ENCODE measurements at regions not wholly inside any gene's neighbourhood (a gene's known extent, or its start where the extent isn't known, plus 50 kb on each side); places are given as distances from the start of the nearest gene placed in this dataset.
"Not testable (repeated sequence)": the region's sequence is repeated elsewhere in the genome, so short reads cannot be mapped to it uniquely, and the experiment has no call there.

DNA sequence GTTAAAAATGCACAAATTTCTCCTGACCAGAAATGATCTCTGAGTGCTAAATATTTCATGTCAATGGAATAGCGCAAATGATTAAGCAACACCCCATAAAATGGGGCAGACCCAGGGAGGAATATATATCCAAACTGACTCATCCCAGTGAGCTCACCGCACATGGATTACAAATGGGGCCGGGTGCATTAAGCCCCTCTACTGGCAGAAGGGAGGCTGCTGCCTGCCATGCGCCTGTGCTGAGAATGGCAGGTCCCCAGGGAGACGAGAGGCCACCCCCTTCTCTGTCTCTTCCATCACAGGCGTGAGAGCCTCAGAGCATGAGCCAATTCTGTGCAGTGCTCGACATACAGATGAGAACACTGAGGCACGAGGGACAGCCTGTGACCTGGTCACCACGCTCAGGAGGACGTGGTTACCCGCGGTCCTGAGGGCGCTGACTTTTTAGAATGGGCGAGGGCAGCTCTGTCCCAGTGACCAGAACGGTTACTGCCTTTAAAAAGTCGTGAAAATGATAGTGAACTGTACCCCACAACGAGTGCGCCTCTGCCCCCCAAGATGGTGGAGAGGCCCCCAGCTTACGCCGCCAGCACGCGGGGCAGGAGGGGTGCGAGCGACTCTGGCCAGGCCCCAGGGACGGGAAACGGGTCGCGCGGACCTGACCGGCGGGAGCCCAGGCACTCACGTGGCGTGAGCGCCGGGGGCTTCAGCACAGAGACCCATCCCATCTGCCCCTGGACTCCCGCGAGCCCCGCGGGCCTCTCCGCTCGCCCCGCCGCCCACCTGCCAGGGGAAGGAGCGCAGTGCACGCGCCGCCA is 130.2 kb upstream of the ALDH3B2 start:
- DNase-seq, result not testable (repeated sequence)

DNA sequence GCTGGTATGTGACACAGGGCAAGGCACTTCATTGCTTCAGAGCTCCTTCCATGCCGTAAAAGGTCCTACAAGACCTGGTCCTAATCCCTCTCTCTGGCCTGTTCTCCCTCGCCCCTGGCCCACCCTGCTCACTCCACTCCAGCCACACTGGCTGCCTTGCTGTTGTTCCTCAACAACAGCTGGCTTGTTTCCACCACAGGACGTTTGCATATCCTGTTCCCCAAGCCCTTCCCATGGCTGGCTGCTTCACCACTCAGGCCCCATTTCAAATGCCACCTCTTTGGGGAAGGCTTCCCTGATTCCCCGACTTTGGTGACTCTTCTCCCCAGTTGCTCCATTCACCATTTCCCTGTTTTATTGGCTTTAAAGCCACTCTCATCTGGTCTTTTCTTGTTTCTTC is 129.1 kb upstream of the ALDH3B2 start:
- DNase-seq, result not testable (repeated sequence)

DNA sequence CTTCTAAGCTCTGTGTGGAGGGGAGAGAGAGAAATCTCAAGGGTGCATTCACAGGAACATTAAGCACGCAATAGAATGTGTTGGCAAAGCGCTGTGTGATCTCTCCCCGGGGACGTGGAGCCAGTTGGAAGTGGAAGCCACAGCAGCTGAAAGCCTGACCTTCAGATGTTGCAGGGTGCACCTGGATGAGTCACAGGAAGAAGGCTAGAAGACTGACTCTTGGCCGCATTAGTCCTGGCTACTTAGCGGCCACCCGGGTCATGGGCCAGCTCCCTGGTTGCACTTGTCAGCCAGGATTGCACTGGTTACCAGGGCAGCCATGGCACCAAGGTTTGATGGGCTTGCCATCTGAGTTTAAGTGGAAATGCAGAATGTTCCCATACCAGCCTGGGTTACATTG is 128.6 kb upstream of the ALDH3B2 start:
- DNase-seq, result not testable (repeated sequence)

DNA sequence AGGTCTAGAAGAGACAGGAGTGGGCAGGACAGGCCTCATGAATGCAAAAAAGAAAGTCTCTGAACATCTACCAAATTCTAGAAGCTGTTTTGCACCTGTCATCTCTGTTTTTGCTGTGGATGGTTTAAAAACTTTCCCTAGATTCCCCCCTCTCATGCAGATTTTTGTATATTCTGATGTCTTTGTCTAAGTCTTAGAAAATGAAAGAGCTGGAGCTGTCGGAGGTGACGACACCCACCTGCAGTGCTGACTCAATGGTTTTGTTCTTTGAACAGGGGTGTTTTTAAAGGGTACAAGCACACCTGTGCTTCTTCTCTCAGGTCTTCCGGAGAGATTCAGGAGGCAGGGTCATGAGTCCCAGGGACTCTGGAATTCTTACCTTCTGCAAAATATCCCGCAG is 128.2 kb upstream of the ALDH3B2 start:
- not testable (repeated sequence) for DNase-seq

GRCh38 chr11:67801397-67801796 is 127.0 kb upstream of the ALDH3B2 start:
- not testable (repeated sequence) for DNase-seq

DNA sequence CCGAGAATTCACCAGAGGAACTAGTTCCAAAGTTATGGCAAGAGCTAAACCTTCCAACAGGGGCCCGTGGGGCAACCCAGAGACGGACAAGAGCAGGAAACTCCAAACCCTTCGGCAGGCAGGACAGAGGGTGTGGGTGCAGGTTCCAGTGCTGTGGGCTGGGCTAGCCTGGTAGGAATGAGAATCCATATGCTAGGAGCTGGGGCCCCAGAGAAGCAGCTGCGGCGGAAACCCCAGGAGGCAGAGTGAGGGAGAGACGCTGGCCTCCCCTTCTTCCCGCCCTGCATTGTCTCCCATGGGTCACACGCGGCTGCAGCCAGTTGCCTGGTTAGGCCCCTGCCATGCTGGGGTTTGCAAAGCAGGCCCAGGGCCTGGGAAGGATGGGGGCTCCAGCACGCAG is 126.2 kb upstream of the ALDH3B2 start:
- DNase-seq, result not testable (repeated sequence)

- DNase-seq, result not testable (repeated sequence)
Observed at GRCh38 chr11:67799808-67800207, 125.4 kb upstream of the ALDH3B2 start.

GRCh38 chr11:67797726-67798521 is 123.5 kb upstream of the ALDH3B2 start:
- DNase-seq, result not testable (repeated sequence)

DNA sequence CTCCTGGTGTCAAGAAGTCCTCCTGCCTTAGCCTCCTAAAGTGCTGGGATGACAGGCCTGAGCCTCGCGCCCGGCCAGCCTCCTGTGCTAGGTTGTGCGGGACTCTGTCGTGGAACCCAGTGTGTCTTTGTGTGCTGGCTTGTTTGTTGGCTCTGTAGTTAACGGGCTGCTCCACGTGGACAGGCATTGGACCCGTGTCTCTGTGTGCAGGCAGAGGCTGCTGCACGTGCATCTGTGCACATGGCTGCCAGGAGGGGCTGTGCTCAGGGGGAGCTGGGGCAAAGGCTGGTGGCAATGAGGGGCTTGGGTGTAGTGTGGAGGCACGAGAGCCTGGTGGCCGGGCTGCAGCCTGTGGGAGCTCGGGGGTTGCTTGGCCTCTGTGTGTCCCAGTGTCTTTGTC is 121.3 kb upstream of the ALDH3B2 start:
- no peak for DNase-seq

DNA sequence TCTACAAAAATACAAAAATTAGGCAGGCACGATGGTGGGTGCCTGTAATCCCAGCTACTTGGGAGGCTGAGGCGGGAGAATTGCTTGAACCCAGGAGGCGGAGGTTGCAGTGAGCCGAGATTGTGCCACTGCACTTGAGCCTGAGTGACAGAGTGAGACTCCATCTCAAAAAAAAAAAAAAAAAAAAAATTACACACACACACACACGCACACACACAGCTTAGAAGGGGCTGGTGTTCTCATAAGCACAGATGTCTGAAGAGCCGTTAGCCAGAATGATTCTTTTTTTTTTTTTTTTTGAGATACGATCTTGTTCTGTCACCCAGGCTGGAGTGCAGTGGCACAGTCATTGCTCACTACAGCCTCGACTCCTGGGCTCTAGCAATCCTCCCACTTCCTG is 119.3 kb upstream of the ALDH3B2 start:
- DNase-seq, result not testable (repeated sequence)

GRCh38 chr11:67792273-67792990 is 118.0 kb upstream of the ALDH3B2 start:
- not testable (repeated sequence) for DNase-seq

DNA sequence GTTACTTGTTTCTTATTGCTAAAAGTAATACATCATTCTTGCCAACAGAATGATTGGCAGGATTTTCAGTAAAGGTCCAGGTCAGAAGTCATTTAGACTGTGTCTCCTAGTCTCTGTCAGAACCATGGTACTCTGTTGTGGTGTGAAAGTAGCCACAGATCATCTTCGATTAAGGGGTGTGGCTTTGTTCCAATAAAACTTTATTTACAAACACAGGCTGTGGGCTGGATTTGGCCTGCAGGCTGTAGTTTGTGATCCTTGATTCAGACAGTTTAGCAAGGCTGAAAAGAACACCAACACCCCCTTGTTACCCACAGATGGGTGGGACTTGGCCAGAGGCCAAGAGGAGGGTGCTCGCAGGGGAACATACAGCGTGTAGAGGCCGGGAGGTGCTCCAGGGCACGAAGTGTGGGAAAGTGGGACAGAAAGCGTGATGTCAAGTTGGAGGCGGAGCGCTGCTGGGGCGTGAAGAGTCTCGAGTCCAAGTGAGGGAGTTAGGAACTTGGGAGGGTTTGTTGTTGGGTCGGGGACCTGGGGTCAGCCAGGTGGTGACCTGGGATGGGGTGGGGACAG is 117.3 kb upstream of the ALDH3B2 start:
- DNase-seq, result not testable (repeated sequence)

- not testable (repeated sequence) for DNase-seq
Observed at GRCh38 chr11:67788341-67788695, 113.9 kb upstream of the ALDH3B2 start.

DNA sequence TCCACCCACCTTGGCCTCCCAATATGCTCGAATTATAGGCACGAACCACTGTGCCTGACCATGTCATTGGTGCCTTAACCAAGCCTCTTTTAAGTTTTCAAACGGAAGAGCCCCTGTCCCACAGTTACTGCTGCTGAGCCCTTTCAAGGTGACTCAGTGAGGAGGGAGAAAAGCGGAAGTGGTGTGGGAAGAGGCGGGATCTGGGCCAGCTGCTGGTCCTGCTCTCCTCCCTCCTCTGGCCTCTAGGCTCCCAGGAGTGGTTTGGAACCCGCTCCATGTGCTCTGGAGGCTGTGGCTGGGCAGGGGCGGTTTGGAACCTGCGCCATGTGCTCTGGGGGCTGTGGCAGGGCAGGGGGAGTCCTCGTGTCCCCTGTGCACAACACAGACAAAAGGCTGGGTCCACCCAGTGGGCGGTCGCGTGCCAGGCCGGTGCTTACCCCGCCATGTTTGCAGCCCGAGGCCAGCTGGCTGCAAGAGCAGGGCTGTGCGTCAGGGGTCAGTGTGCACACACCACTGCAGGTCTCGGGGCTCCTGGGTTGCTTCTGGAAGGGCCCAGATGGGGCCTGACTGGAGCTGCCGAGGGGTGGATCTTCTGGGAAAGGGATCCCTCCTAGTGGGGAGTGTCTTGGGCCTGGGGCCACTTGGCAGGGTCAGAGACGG is 113.4 kb upstream of the ALDH3B2 start:
- not testable (repeated sequence) for DNase-seq

- DNase-seq, result not testable (repeated sequence)
Observed at GRCh38 chr11:67781967-67782366, 107.5 kb upstream of the ALDH3B2 start.

DNA sequence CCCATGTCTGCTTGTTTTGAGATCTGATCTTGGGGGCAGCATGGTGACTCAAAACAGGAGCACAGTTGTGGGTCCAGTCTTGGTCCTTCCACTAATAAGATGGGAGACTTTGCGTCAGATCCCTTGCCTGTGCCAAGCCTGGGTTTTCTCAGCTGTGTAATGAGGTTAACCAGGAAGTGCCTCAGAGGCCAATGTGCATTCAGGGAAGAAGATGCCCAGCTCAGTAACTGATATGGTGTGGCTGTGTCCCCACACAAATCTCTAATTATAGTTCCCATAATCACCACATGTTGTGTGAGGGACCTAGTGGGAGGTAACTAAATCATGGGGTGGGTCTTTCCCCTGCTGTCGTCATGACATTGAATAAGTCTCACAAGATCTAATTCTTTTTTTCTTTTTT is 107.1 kb upstream of the ALDH3B2 start:
- not testable (repeated sequence) for DNase-seq

- no peak for DNase-seq
Observed at GRCh38 chr11:67780056-67780455, 105.6 kb upstream of the ALDH3B2 start.

- not testable (repeated sequence) for DNase-seq
Observed at GRCh38 chr11:67779189-67779875, 104.9 kb upstream of the ALDH3B2 start.

- no peak for DNase-seq
Observed at GRCh38 chr11:67776852-67777520, 102.6 kb upstream of the ALDH3B2 start.

GRCh38 chr11:67774175-67774574 is 99.8 kb upstream of the ALDH3B2 start:
- not testable (repeated sequence) for DNase-seq
